Dendritic cell treated with granulocyte-macrophage colony-stimulating factor and Interleukin-4, amounts not matched to agents 40 ng/mL and 50 ng/mL, for 4 days (primary cell): ENCODE measurements at regions not wholly inside any gene's neighbourhood (a gene's known extent, or its start where the extent isn't known, plus 50 kb on each side); places are given as distances from the start of the nearest gene placed in this dataset.
"Not testable (repeated sequence)": the region's sequence is repeated elsewhere in the genome, so short reads cannot be mapped to it uniquely, and the experiment has no call there.

Experiments used
- H3K27ac Mint-ChIP-seq: one replicate; pipeline ENCODE4 v1.8.0; 2022; ENCODE audit warnings: mild to moderate bottlenecking, mixed read lengths
- H3K27me3 Mint-ChIP-seq: one replicate; pipeline ENCODE4 v1.8.0; 2022; ENCODE audit warnings: mild to moderate bottlenecking, mixed read lengths
- H3K36me3 Mint-ChIP-seq: one replicate; pipeline ENCODE4 v1.8.0; 2022; ENCODE audit warnings: low read depth, mixed read lengths
- H3K4me1 Mint-ChIP-seq: one replicate; pipeline ENCODE4 v1.8.0; 2022; ENCODE audit warnings: low read depth, mixed read lengths
- H3K4me3 Mint-ChIP-seq: one replicate; pipeline ENCODE4 v1.8.0; 2022; ENCODE audit warnings: mild to moderate bottlenecking, moderate library complexity, mixed read lengths
- H3K9me3 Mint-ChIP-seq: one replicate; pipeline ENCODE4 v1.8.0; 2022; ENCODE audit warnings: mixed read lengths
- intact Hi-C: fragments of 100-400 bp; cut with micrococcal nuclease; formaldehyde crosslinking; loops from one replicate; pipeline ENCODE4 v1.15.0; 2022

DNA sequence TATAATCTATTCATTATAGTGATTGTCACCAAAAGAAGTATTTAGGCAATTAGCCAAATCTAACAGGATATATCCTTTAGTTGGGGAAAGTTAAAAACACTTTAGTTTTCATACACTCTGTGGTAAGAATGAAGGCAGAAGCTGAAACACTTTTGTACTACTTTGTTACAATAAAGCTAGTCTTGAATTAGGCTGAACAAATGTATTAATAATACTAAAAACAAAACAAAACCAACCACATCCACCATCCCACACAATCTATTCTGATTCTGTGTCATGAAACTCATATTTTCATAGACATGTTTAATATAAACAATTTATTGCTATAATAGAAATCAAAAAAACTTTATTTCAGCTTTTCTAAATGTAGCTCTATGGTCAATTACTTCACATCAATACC lies 508.8 kb downstream of the ZEB2 start:
- H3K27me3 Mint-ChIP-seq: no peaks in the 10 kb centered on the region
- intact Hi-C loops: no loop called here
- H3K27ac Mint-ChIP-seq: no peak overlapping the region
- H3K4me3 Mint-ChIP-seq: no peak overlapping the region
- peaks cover 18% of the 10 kb centered on the region for H3K36me3 Mint-ChIP-seq
- H3K9me3 Mint-ChIP-seq: peaks cover 6% of the 10 kb centered on the region
- H3K4me1 Mint-ChIP-seq: peaks cover 9% of the 10 kb centered on the region

DNA sequence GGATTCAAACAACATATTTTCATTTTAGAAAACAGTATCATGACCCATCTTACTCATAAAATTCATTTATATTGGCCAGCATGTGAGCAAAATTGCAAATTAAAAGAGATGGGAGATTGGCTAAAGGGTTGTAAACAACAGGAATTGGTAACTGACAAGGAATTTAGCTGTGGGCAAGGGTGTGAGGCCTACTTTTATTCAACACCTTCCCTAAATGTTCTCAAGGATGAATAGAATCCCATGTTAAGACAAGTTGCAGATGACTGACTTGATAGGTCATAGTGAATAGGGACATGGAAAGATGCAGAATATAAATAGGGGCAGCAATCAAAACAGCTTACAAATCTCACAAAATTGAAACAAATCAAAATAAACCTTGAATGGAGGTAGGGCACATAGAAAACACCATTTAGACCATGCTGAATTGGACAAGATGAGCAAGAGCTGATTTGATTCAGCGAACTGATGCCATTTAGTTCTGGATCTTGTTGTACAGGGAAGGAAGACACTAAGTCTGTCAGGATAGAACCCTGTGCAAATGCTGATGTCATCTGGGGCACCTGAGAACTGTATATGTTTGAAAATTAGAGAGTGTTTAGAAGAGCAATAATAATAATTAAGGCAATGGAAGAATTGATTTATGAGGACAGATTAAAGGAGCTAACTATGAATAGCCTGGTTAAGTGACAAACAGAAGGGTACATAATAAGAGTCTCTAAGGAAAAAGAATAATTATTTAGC lies 509.7 kb downstream of the ZEB2 start:
- Mint-ChIP-seq H3K4me1 (peaks cover 9% of the 10 kb centered on the region), H3K27me3 (no peaks in the 10 kb centered on the region), H3K27ac (no peak overlapping the region), H3K4me3 (no peak overlapping the region), H3K36me3 (peaks cover 18% of the 10 kb centered on the region), H3K9me3 (peaks cover 6% of the 10 kb centered on the region)
- intact Hi-C loops: no loop called here

DNA sequence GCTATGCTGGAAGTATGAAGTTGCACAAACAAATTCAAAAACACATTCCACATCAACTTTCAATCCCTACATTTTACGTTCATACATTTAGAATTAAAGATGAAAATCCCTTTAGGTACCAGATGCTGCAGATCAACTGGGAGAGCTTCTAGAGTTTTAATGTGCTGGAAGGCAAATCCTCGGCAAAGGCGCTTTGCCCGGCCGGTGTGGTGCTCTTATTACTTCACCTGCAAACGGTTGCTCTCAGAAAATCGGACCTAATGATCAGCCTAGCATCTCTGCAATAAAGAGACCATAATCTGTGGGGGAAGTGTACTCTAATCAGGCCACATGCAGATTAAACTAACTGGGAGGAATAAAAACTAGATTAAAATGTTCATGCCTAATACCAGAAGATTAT lies 513.8 kb downstream of the ZEB2 start:
- H3K27me3 Mint-ChIP-seq: no peaks in the 10 kb centered on the region
- H3K4me1 Mint-ChIP-seq: no peaks in the 10 kb centered on the region
- H3K4me3 Mint-ChIP-seq: no peak overlapping the region
- H3K36me3 Mint-ChIP-seq: peaks cover 18% of the 10 kb centered on the region
- H3K27ac Mint-ChIP-seq: no peak overlapping the region
- peaks cover 6% of the 10 kb centered on the region for H3K9me3 Mint-ChIP-seq
- intact Hi-C loops: no loop called here

DNA sequence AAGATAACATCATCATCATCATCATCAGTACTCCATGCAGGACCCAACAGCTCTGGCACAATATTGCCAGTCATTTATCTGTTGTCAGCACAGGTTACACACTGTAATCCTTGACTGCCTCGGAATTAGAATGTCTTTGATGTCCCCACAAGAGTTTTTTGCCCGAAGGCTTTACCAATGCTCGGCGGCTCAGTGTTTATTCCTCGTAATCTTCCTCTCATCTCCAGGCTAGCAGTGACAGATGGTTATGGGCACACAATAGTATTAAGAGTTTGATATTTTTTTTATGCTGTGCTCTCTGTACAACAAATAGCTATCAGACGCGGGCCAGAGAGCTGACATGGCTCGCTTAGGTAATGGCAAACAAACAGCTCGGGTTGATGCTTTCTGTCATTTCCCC lies 515.2 kb downstream of the ZEB2 start:
- no peak overlapping the region for H3K4me3 Mint-ChIP-seq
- H3K27ac Mint-ChIP-seq: no peak overlapping the region
- H3K27me3 Mint-ChIP-seq: no peaks in the 10 kb centered on the region
- intact Hi-C loops: no loop called here
- no peaks in the 10 kb centered on the region for H3K4me1 Mint-ChIP-seq
- peaks cover 6% of the 10 kb centered on the region for H3K9me3 Mint-ChIP-seq
- H3K36me3 Mint-ChIP-seq: peaks cover 18% of the 10 kb centered on the region

DNA sequence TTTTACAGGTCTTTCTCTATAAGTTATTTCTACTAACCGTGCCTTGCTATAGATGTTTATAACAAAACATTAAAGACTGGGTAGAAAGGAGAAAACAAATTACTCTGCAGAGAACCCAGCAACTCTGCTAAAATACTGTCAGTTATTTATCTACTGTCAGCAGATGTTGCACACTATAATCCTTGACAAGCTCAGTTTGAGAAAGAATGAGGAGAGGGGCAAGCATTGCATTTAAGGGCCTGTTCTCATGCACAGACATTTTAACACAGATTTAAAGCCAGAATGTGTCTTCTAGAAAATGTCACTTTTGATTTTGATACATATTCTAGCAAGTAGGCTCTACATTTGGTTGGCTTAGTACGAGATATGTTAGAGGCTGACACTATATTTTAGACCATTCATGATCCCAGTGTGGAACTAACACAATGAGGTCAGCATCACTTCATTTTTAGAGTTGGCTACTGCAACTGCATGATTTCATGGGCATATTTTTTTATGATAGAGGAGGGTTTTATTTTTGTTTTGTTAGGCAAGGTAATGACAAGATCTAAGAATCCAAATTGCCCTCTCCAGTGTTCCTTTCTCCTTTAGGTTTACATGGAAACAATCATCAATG lies 516.4 kb downstream of the ZEB2 start:
- intact Hi-C loops: no loop called here
- Mint-ChIP-seq H3K4me3 (no peak overlapping the region), H3K4me1 (no peaks in the 10 kb centered on the region), H3K27ac (no peak overlapping the region), H3K36me3 (peaks cover 14% of the 10 kb centered on the region), H3K27me3 (no peaks in the 10 kb centered on the region), H3K9me3 (peaks cover 5% of the 10 kb centered on the region)

DNA sequence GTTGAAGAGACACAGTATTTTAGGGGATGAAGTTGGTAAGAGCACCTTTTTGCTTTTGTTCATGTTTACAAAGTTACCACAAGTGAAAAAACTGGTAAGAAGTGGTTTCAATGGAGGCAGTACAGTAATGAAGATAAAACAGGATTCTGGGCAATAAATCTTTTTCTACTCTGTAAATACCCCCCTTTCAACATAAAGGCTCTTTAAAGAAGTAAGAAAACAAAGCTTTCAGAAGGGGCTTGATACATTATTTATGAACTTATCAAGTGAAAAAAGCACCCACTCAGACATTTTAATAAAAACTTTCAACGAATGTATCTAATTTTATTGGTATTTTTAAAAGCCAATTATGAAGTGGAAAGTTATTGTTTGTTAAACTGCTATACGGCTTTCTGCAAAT lies 522.9 kb downstream of the ZEB2 start:
- H3K4me3 Mint-ChIP-seq: no peak overlapping the region
- H3K36me3 Mint-ChIP-seq: no peaks in the 10 kb centered on the region
- intact Hi-C loops: no loop called here
- no peaks in the 10 kb centered on the region for H3K27me3 Mint-ChIP-seq
- no peaks in the 10 kb centered on the region for H3K4me1 Mint-ChIP-seq
- H3K9me3 Mint-ChIP-seq: no peaks in the 10 kb centered on the region
- no peak overlapping the region for H3K27ac Mint-ChIP-seq

GRCh38 chr2:143994961-143995360 lies 525.0 kb downstream of the ZEB2 start:
- Mint-ChIP-seq H3K27me3 (no peaks in the 10 kb centered on the region), H3K27ac (no peak overlapping the region), H3K4me3 (no peak overlapping the region), H3K4me1 (no peaks in the 10 kb centered on the region), H3K36me3 (no peaks in the 10 kb centered on the region), H3K9me3 (peaks cover 12% of the 10 kb centered on the region)
- intact Hi-C loops: no loop called here

DNA sequence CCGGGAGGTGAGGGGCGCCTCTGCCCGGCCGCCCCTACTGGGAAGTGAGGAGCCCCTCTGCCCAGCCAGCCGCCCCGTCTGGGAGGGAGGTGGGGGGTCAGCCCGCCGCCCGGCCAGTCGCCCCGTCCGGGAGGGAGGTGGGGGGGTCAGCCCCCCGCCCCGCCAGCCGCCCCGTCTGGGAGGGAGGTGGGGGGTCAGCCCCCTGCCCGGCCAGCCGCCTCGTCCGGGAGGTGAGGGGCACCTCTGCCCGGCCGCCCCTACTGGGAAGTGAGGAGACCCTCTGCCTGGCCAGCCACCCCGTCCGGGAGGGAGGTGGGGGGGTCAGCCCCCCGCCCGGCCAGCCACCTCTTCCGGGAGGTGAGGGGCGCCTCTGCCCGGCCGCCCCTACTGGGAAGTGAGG lies 528.3 kb downstream of the ZEB2 start:
- H3K4me1 Mint-ChIP-seq, H3K36me3 Mint-ChIP-seq, H3K4me3 Mint-ChIP-seq, H3K27me3 Mint-ChIP-seq, intact Hi-C loops, H3K27ac Mint-ChIP-seq: not testable (repeated sequence)
- H3K9me3 Mint-ChIP-seq: peaks cover 14% of the 10 kb centered on the region

GRCh38 chr2:143988082-143988481 lies 531.8 kb downstream of the ZEB2 start:
- Mint-ChIP-seq H3K27ac (no peak overlapping the region), H3K9me3 (peaks cover 14% of the 10 kb centered on the region), H3K36me3 (no peaks in the 10 kb centered on the region), H3K27me3 (no peaks in the 10 kb centered on the region), H3K4me1 (no peaks in the 10 kb centered on the region), H3K4me3 (no peak overlapping the region)
- intact Hi-C loops: no loop called here

DNA sequence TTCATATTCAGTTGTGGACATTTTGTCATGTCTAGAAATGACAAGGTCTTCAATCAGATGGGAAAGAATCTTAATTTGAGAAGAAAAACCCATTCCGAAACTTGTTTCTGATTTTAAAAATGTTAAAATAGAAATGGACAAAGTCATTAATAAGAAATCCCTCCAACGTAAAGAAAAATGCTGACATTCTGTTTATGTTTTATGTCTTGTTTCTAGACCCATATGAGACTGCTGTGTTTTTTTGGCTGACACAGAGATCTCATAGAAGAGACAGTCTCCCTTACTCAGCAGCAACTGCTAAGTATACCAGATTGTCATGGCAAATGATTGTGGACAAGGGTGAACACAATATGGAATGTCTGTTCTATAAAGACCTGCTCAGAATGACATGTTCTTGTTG lies 538.5 kb downstream of the ZEB2 start:
- no peaks in the 10 kb centered on the region for H3K27me3 Mint-ChIP-seq
- intact Hi-C loops: no loop called here
- no peak overlapping the region for H3K4me3 Mint-ChIP-seq
- H3K36me3 Mint-ChIP-seq: no peaks in the 10 kb centered on the region
- no peaks in the 10 kb centered on the region for H3K9me3 Mint-ChIP-seq
- no peaks in the 10 kb centered on the region for H3K4me1 Mint-ChIP-seq
- H3K27ac Mint-ChIP-seq: no peak overlapping the region

DNA sequence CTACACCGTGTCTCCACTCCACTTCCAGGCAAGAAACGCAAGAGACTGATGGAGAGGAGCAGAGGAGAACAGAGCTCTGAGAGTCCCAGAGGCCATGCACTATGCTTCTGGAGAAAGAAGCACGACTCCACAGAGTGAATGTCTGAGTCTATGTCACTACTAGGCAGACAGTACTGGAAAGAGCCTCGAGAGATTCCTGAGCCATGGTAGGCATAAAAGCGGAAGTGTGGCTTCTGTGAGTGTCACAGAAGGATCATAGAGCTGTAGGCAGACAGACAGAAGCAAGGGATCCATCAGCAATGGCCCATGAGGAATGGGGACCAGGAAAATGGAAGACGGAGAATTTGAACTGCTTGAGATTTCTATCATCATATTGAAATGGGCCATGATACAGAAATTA lies 542.6 kb downstream of the ZEB2 start:
- H3K27ac Mint-ChIP-seq: no peak overlapping the region
- H3K4me3 Mint-ChIP-seq: no peak overlapping the region
- intact Hi-C loops: no loop called here
- no peaks in the 10 kb centered on the region for H3K36me3 Mint-ChIP-seq
- H3K9me3 Mint-ChIP-seq: no peaks in the 10 kb centered on the region
- no peaks in the 10 kb centered on the region for H3K4me1 Mint-ChIP-seq
- H3K27me3 Mint-ChIP-seq: no peaks in the 10 kb centered on the region

GRCh38 chr2:143975216-143975615 lies 544.7 kb downstream of the ZEB2 start:
- H3K9me3 Mint-ChIP-seq: no peaks in the 10 kb centered on the region
- intact Hi-C loops: no loop called here
- H3K27me3 Mint-ChIP-seq: no peaks in the 10 kb centered on the region
- H3K4me1 Mint-ChIP-seq: no peaks in the 10 kb centered on the region
- no peak overlapping the region for H3K27ac Mint-ChIP-seq
- no peak overlapping the region for H3K4me3 Mint-ChIP-seq
- H3K36me3 Mint-ChIP-seq: no peaks in the 10 kb centered on the region

- Mint-ChIP-seq H3K27me3 (no peaks in the 10 kb centered on the region), H3K27ac (no peak overlapping the region), H3K36me3 (no peaks in the 10 kb centered on the region), H3K4me3 (no peak overlapping the region), H3K4me1 (no peaks in the 10 kb centered on the region), H3K9me3 (no peaks in the 10 kb centered on the region)
- intact Hi-C loops: no loop called here
These were observed 545.7 kb downstream of the ZEB2 start for GRCh38 chr2:143974262-143974661.

DNA sequence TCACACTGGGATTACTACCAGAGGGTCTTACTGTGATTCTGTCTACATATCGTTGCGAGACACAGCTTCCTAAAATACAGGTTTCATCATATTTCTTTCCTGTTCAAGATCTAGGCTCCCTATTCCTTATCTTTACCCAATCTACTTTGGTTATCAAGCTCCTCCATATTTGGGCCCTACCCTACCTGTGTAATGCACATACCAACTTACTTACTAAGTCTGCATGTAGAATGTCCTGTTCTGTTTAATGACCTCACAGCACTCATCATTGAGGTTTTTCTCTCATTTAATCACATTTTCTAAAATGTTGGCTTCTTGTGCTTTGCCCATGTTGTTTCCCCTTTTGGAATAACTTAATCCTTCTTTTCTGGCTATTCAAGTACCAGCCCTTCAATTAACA lies 551.1 kb downstream of the ZEB2 start:
- Mint-ChIP-seq H3K36me3 (no peaks in the 10 kb centered on the region), H3K9me3 (no peaks in the 10 kb centered on the region), H3K27ac (no peak overlapping the region), H3K4me1 (no peaks in the 10 kb centered on the region), H3K27me3 (no peaks in the 10 kb centered on the region), H3K4me3 (no peak overlapping the region)
- intact Hi-C loops: no loop called here

DNA sequence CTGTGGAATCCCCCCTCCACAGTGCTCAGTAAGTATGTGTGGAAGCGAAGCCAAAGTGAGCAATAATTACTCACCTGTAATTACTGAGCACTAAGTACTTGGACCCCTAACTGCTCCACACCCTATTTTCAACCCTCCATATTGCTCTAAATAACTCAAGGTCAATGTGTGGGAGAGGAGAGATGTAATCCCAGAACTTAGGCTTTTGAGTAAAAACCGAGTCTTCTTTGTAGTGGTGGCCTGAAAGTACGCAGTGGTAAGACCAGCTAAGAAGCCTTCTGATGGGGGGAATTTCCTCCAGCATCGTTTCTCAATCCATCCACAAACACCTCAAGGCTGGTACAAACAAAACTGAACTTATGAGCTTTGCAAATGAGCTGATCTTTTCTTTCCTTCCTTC lies 551.6 kb downstream of the ZEB2 start:
- Mint-ChIP-seq H3K4me3 (no peak overlapping the region), H3K4me1 (no peaks in the 10 kb centered on the region), H3K27ac (no peak overlapping the region), H3K36me3 (no peaks in the 10 kb centered on the region), H3K27me3 (no peaks in the 10 kb centered on the region), H3K9me3 (no peaks in the 10 kb centered on the region)
- intact Hi-C loops: no loop called here
